Memory B cell (primary cell): ENCODE measurements at regions not wholly inside any gene's neighbourhood (a gene's known extent, or its start where the extent isn't known, plus 50 kb on each side); places are given as distances from the start of the nearest gene placed in this dataset.

Experiments
- ATAC-seq: fragments of 150-1000 bp; cut with Tn5 transposase; 2 replicates; pipeline ENCODE4 v1.10.0; 2021; ENCODE audit warnings: low read depth, mild to moderate bottlenecking, moderate library complexity
- DNase-seq, 2 donors: peaks; one replicate each; pipeline ENCODE4 v3.0.0; 2022; ENCODE audit warnings: low spot score in 2 of 2
- H3K27ac Mint-ChIP-seq: one replicate; pipeline ENCODE4 v1.8.0; 2022; ENCODE audit warnings: mild to moderate bottlenecking, moderate library complexity, mixed read lengths
- H3K27me3 Mint-ChIP-seq: one replicate; pipeline ENCODE4 v1.8.0; 2022; ENCODE audit warnings: mixed read lengths
- H3K36me3 Mint-ChIP-seq: one replicate; pipeline ENCODE4 v1.8.0; 2022; ENCODE audit warnings: mild to moderate bottlenecking, mixed read lengths
- H3K4me1 Mint-ChIP-seq: one replicate; pipeline ENCODE4 v1.8.0; 2022; ENCODE audit warnings: mixed read lengths
- H3K4me3 Mint-ChIP-seq: one replicate; pipeline ENCODE4 v1.8.0; 2022; ENCODE audit warnings: mild to moderate bottlenecking, moderate library complexity, mixed read lengths
- H3K9me3 Mint-ChIP-seq: one replicate; pipeline ENCODE4 v1.8.0; 2022; ENCODE audit warnings: mixed read lengths

DNA sequence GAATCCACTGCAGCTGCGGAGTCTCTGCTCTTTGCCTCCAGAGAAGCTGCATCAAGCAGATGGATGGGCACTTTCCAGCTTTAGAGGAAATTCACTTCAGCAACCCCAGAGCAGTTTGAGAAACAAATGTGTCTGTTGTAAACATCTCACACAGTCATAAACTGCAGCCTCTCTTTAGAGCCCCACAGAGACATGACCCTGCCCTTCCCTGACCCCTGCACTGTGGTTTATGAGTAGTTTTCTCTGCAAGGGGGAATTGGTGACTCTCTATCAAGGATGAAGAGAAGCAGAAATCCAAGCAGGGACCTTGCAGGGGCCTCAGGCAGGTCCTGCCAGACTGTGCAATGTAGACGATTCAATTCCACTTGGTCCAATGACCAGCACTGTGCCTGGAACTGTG is 160.2 kb downstream of the SH2D4B start:
- DNase-seq, result no peak
- Mint-ChIP-seq H3K36me3 (no peaks in the 10 kb centered on the region), H3K4me1 (peaks cover 2% of the 10 kb centered on the region), H3K9me3 (no peaks in the 10 kb centered on the region), H3K27ac (no peak overlapping the region), H3K27me3 (peaks cover 6% of the 10 kb centered on the region), H3K4me3 (no peak overlapping the region)
- ATAC-seq, result no peak

DNA sequence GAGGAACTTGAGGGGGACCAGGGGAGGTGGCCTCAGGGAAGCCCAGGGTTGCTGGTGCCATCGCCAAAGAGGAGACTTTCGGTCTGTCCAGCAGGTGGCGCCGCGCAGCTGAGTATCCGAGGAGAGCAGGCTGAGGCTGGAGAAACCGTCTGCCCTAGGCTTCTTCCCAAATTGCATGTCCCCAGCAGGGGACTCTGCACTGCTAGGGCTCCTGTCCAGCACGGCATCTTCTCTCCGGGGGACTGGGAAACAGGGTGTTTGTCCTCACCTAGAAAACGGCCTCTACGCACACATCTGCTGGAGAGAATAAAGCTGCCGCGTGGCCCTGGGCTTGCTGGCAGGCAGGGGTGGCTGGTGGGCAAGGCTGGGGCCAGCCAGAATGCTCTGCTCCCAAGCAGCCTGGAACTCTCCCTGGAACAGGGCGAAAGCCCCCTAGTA is 161.9 kb downstream of the SH2D4B start:
- no peak overlapping the region for H3K27ac Mint-ChIP-seq
- ATAC-seq (peak; percentile 56), DNase-seq (peak; percentile 33 to 65)
- no peak overlapping the region for H3K4me3 Mint-ChIP-seq
- H3K4me1 Mint-ChIP-seq, result peaks cover 4% of the 10 kb centered on the region
- H3K36me3 Mint-ChIP-seq, result no peaks in the 10 kb centered on the region
- no peaks in the 10 kb centered on the region for H3K9me3 Mint-ChIP-seq
- H3K27me3 Mint-ChIP-seq, result peaks cover 6% of the 10 kb centered on the region

DNA sequence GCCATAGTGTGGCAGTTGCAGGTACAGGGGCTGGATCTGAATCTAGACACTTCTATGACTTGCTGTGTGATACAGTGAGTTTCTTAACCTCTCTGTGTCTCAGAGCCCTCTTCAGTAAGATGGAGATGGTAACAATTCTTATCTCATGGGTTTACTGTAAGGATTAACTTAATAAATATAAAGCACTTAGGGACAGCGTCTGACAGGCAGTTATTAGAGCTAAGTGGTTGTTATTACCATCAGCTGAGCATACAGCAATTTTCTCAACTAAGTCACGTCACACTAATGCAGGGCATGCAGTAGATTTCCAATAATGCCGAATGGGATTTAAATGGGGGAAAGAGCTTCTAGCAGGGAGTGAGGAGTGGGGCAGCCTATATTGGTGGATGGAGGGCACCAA is 162.6 kb downstream of the SH2D4B start:
- no peaks in the 10 kb centered on the region for H3K9me3 Mint-ChIP-seq
- ATAC-seq, result no peak
- DNase-seq, result no peak
- peaks cover 6% of the 10 kb centered on the region for H3K27me3 Mint-ChIP-seq
- H3K36me3 Mint-ChIP-seq, result no peaks in the 10 kb centered on the region
- peaks cover 4% of the 10 kb centered on the region for H3K4me1 Mint-ChIP-seq
- H3K27ac Mint-ChIP-seq, result no peak overlapping the region
- H3K4me3 Mint-ChIP-seq, result no peak overlapping the region

GRCh38 chr10:80700760-80701444 is 163.2 kb downstream of the SH2D4B start:
- ATAC-seq, result no peak
- Mint-ChIP-seq H3K9me3 (no peaks in the 10 kb centered on the region), H3K4me1 (peaks cover 4% of the 10 kb centered on the region), H3K27ac (no peak overlapping the region), H3K27me3 (peaks cover 6% of the 10 kb centered on the region), H3K4me3 (no peak overlapping the region), H3K36me3 (no peaks in the 10 kb centered on the region)
- DNase-seq, result no peak

DNA sequence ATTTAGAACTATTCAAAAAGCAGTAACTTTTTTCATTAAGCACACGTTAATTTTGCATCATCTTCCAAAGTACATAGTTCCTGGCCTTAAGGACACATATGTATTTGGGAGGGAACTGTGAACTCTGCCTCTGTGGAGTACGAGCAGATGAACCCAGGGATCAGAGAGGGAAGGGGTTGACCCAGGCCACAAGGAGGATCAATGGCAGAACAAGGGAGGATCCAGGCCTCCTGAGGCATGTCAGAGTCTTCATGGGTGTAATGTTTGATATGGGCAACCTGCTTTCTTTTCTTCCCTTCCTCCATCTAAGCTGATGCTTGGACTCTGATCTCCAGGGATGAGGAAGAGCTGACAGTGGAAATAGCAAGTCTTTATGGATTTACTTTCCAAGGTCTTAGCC is 164.0 kb downstream of the SH2D4B start:
- ATAC-seq (no peak), DNase-seq (no peak)
- Mint-ChIP-seq H3K27ac (no peak overlapping the region), H3K4me3 (no peak overlapping the region), H3K36me3 (no peaks in the 10 kb centered on the region), H3K27me3 (peaks cover 6% of the 10 kb centered on the region), H3K9me3 (no peaks in the 10 kb centered on the region), H3K4me1 (peaks cover 4% of the 10 kb centered on the region)

DNA sequence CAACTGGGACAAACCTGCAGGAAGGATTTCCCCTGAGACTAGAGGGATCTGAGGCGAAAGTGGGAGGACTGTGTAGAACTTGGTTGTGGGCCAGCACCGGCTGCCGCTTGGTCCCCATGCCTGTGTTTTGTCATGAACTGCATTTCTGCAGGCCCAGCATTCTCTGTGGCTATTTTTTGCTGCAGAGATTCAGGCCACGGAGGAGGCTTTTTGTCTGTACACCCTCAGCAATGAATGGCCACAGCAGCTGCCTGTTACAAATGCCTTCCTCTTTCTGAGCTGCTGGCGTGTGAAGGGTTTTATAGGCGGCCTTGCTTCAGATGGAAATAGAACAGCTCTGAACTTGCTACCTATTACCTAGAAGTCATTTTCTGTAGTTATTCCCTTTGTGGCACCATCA is 164.4 kb downstream of the SH2D4B start:
- ATAC-seq, result no peak
- peaks cover 4% of the 10 kb centered on the region for H3K4me1 Mint-ChIP-seq
- DNase-seq, result no peak
- H3K27ac Mint-ChIP-seq, result no peak overlapping the region
- H3K9me3 Mint-ChIP-seq, result no peaks in the 10 kb centered on the region
- no peaks in the 10 kb centered on the region for H3K36me3 Mint-ChIP-seq
- no peak overlapping the region for H3K4me3 Mint-ChIP-seq
- peaks cover 4% of the 10 kb centered on the region for H3K27me3 Mint-ChIP-seq

DNA sequence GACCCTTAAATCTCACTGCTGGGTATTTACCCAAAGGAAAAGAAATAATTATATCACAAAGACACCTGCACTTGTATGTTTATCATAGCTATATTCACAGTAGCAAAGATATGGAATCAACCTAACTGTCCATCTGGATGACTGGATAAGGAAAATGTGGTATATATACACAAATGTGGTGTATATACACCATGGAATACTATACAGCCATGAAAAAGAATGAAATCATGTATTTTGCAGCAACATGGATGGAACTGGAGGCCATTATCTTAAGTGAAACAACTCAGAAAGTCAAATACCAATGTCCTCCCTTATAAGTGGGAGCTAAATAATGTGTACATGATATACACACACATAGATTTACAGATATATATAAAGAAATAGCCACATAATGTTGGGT is 168.2 kb downstream of the SH2D4B start:
- H3K4me1 Mint-ChIP-seq, result peaks cover 2% of the 10 kb centered on the region
- H3K4me3 Mint-ChIP-seq, result no peak overlapping the region
- ATAC-seq (no peak), DNase-seq (no peak)
- no peaks in the 10 kb centered on the region for H3K9me3 Mint-ChIP-seq
- no peaks in the 10 kb centered on the region for H3K27me3 Mint-ChIP-seq
- H3K27ac Mint-ChIP-seq, result no peak overlapping the region
- no peaks in the 10 kb centered on the region for H3K36me3 Mint-ChIP-seq

- H3K36me3 Mint-ChIP-seq, result no peaks in the 10 kb centered on the region
- H3K9me3 Mint-ChIP-seq, result no peaks in the 10 kb centered on the region
- H3K4me3 Mint-ChIP-seq, result no peak overlapping the region
- H3K27me3 Mint-ChIP-seq, result peaks cover 3% of the 10 kb centered on the region
- H3K4me1 Mint-ChIP-seq, result peaks cover 2% of the 10 kb centered on the region
- no peak overlapping the region for H3K27ac Mint-ChIP-seq
- ATAC-seq (no peak), DNase-seq (no peak)
These were observed 170.5 kb downstream of the SH2D4B start for GRCh38 chr10:80708185-80708584.

DNA sequence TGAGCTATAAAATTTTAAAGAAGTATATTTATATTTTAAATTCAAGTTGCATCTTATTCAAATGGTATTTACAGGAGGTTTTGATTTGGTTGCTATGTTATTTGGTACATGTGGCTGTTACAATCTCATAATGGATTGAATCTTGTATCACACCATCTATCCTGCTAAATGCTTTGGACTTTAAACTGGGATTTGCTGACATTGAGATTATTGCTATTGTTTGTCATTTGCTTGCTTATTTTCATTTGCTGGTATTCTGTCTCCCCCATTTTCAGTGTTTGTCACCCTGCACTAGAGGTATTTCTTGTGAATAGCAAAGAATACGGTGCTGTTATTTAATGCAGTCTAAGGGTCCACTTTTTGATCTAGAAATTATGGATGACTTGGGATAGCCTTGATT is 171.1 kb downstream of the SH2D4B start:
- DNase-seq (no peak), ATAC-seq (no peak)
- Mint-ChIP-seq H3K4me1 (peaks cover 2% of the 10 kb centered on the region), H3K27me3 (peaks cover 3% of the 10 kb centered on the region), H3K4me3 (no peak overlapping the region), H3K36me3 (no peaks in the 10 kb centered on the region), H3K27ac (no peak overlapping the region), H3K9me3 (no peaks in the 10 kb centered on the region)

DNA sequence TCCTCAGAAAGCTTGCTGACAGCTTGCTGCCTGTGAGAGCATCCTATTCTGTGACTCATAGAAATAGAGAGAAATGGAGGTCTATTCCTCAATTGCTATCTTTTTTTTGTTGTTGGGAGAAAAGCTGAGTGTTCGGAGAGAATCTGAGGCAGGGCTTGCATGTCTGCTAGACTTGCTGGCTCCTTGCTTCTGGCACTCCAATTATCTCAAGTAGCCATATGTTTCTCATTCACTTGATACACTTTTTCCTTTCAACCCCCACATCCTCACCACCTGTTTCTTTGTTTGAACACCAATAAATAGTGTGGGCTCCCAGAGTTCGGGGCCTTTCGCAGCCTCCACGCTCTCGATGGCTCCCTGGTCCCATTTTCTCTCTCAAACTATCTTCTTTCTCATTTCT is 172.2 kb downstream of the SH2D4B start:
- DNase-seq (no peak), ATAC-seq (no peak)
- Mint-ChIP-seq H3K9me3 (no peaks in the 10 kb centered on the region), H3K27ac (no peak overlapping the region), H3K27me3 (peaks cover 3% of the 10 kb centered on the region), H3K4me3 (no peak overlapping the region), H3K4me1 (no peaks in the 10 kb centered on the region), H3K36me3 (no peaks in the 10 kb centered on the region)

- H3K27me3 Mint-ChIP-seq, result peaks cover 5% of the 10 kb centered on the region
- no peak overlapping the region for H3K4me3 Mint-ChIP-seq
- DNase-seq (no peak), ATAC-seq (no peak)
- H3K9me3 Mint-ChIP-seq, result no peaks in the 10 kb centered on the region
- H3K4me1 Mint-ChIP-seq, result no peaks in the 10 kb centered on the region
- no peak overlapping the region for H3K27ac Mint-ChIP-seq
- H3K36me3 Mint-ChIP-seq, result no peaks in the 10 kb centered on the region
These were observed 175.8 kb downstream of the SH2D4B start for GRCh38 chr10:80713398-80713928.

GRCh38 chr10:80714566-80714965 is 176.9 kb downstream of the SH2D4B start:
- no peak for DNase-seq
- H3K27ac Mint-ChIP-seq, result no peak overlapping the region
- no peaks in the 10 kb centered on the region for H3K9me3 Mint-ChIP-seq
- H3K4me1 Mint-ChIP-seq, result no peaks in the 10 kb centered on the region
- ATAC-seq, result no peak
- peaks cover 5% of the 10 kb centered on the region for H3K27me3 Mint-ChIP-seq
- no peak overlapping the region for H3K4me3 Mint-ChIP-seq
- H3K36me3 Mint-ChIP-seq, result no peaks in the 10 kb centered on the region

GRCh38 chr10:80718024-80718423 is 180.3 kb downstream of the SH2D4B start:
- Mint-ChIP-seq H3K27me3 (peaks cover 2% of the 10 kb centered on the region), H3K4me3 (no peak overlapping the region), H3K27ac (no peak overlapping the region), H3K4me1 (no peaks in the 10 kb centered on the region), H3K36me3 (no peaks in the 10 kb centered on the region), H3K9me3 (peaks cover 2% of the 10 kb centered on the region)
- ATAC-seq (no peak), DNase-seq (no peak)

- no peaks in the 10 kb centered on the region for H3K4me1 Mint-ChIP-seq
- peaks cover 2% of the 10 kb centered on the region for H3K9me3 Mint-ChIP-seq
- H3K4me3 Mint-ChIP-seq, result no peak overlapping the region
- ATAC-seq (no peak), DNase-seq (no peak)
- peaks cover 2% of the 10 kb centered on the region for H3K27me3 Mint-ChIP-seq
- no peak overlapping the region for H3K27ac Mint-ChIP-seq
- H3K36me3 Mint-ChIP-seq, result no peaks in the 10 kb centered on the region
These were observed 182.2 kb downstream of the SH2D4B start for GRCh38 chr10:80719935-80720334.

DNA sequence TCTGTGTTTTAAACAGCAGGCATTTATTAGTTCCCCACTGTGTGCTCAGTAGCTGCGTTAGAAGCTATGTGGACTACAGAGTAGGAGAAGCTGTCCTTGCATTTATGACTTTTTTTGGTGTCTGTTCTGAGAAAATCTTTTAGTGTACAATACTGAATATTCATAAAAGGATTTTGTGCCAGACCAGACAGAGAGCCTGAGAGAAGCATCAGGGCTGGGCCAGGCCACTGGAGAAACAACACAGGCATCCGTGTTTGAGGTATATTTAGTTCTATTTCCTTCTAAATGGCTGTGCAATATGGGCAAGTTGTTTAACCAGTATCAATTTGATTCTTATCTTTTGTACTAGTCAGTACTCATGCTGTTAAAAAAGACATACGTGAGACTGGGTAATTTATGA is 182.8 kb downstream of the SH2D4B start:
- DNase-seq, result no peak
- H3K27ac Mint-ChIP-seq, result no peak overlapping the region
- peaks cover 2% of the 10 kb centered on the region for H3K27me3 Mint-ChIP-seq
- no peaks in the 10 kb centered on the region for H3K36me3 Mint-ChIP-seq
- ATAC-seq, result no peak
- H3K9me3 Mint-ChIP-seq, result peaks cover 3% of the 10 kb centered on the region
- H3K4me3 Mint-ChIP-seq, result no peak overlapping the region
- H3K4me1 Mint-ChIP-seq, result no peaks in the 10 kb centered on the region
